H1 (cell line): ENCODE measurements at regions not wholly inside any gene's neighbourhood (a gene's known extent, or its start where the extent isn't known, plus 50 kb on each side); places are given as distances from the start of the nearest gene placed in this dataset.
A peak's percentile ranks its signal among the peaks of the same experiment; 100 is the strongest.

Source experiments
- CTCF ChIA-PET: fragments of 300-600 bp; sonication (Branson Sonifier 250); formaldehyde crosslinking; loops from one replicate; lab custom pipeline; 2021; ENCODE audit not compliant: partially characterized antibody; lab: Charles Lee
- POLR2A ChIA-PET: fragments of 300-600 bp; sonication (Branson Sonifier 250); formaldehyde crosslinking; loops from one replicate; lab custom pipeline; 2021; ENCODE audit warnings: inconsistent platforms; ENCODE audit not compliant: partially characterized antibody; lab: Charles Lee
- DNase-seq, 2 experiments: peaks; one replicate each; pipeline versions ENCODE4 v3.0.0 to v3.0.0-alpha.2; 2010 to 2022; ENCODE audit warnings: low spot score in 2 of 2, low read depth in 1 of 2, mixed read lengths in 1 of 2
- FAIRE-seq: peaks from 2 replicates; lab custom pipeline; 2011; peaks lifted over from hg19 to GRCh38; lab: Jason Lieb, UNC
- H2AFZ ChIP-seq: 2 replicates; pipeline ENCODE4 v1.8.1; 2012; ENCODE audit warnings: low read length, inconsistent platforms
- H2AK5ac ChIP-seq: 2 replicates; pipeline ENCODE4 v1.6.1; 2013; ENCODE audit warnings: low read depth, low read length
- H2BK120ac ChIP-seq: replicated peaks from 2 replicates; pipeline ENCODE3; 2013; ENCODE audit warnings: low read depth, low read length, inconsistent platforms
- H2BK12ac ChIP-seq: 2 replicates; pipeline ENCODE4 v1.6.1; 2013; ENCODE audit warnings: low read depth, low read length
- H2BK15ac ChIP-seq: 2 replicates; pipeline ENCODE4 v1.6.1; 2013; ENCODE audit warnings: low read length
- H2BK20ac ChIP-seq: 2 replicates; pipeline ENCODE4 v1.6.1; 2013; ENCODE audit warnings: low read length
- H2BK5ac ChIP-seq: 2 replicates; pipeline ENCODE4 v1.6.1; 2013; ENCODE audit warnings: low read depth, low read length
- H3K14ac ChIP-seq: 2 replicates; pipeline ENCODE4 v1.6.1; 2013; ENCODE audit warnings: inconsistent platforms; ENCODE audit not compliant: insufficient read length
- H3K18ac ChIP-seq: 2 replicates; pipeline ENCODE4 v1.6.1; 2013; ENCODE audit warnings: low read length; ENCODE audit errors: extremely low read depth
- H3K23ac ChIP-seq: 2 replicates; pipeline ENCODE4 v1.6.1; 2013; ENCODE audit warnings: inconsistent platforms; ENCODE audit not compliant: insufficient read length
- H3K23me2 ChIP-seq: 2 replicates; pipeline ENCODE4 v1.6.1; 2013; ENCODE audit warnings: low read depth, low read length
- H3K27ac ChIP-seq: 2 replicates; pipeline ENCODE4 v1.6.1; 2011; ENCODE audit warnings: low read depth, low read length, inconsistent platforms
- H3K27me3 ChIP-seq, 4 experiments: replicated peaks in 1 of 4; 1 replicate in 1 of 4; 2 replicates in 3 of 4; pipeline versions ENCODE4 v1.6.1 to v1.8.1; 2011 to 2013; ENCODE audit warnings: low read length in 3 of 4, mild to moderate bottlenecking in 3 of 4, inconsistent platforms in 2 of 4, mixed read lengths in 2 of 4, moderate library complexity in 1 of 4; ENCODE audit not compliant: control insufficient read depth in 3 of 4, insufficient read depth in 3 of 4; ENCODE audit errors: extremely low read depth in 1 of 4
- H3K36me3 ChIP-seq, 4 experiments: 2 replicates each; pipeline versions ENCODE4 v1.6.1 to v1.8.1; 2011 to 2013; ENCODE audit warnings: mild to moderate bottlenecking in 4 of 4, low read length in 3 of 4, moderate library complexity in 2 of 4, control low read depth in 1 of 4, inconsistent platforms in 1 of 4; ENCODE audit not compliant: insufficient read depth in 4 of 4, control insufficient read depth in 2 of 4
- H3K4ac ChIP-seq: replicated peaks from 2 replicates; pipeline ENCODE3; 2013; ENCODE audit warnings: low read length, low read depth, mixed read lengths, inconsistent platforms; ENCODE audit not compliant: insufficient read length
- H3K4me1 ChIP-seq, 4 experiments: replicated peaks in 1 of 4; 1 replicate in 1 of 4; 2 replicates in 3 of 4; pipeline versions ENCODE4 v1.6.1 to v1.8.1; 2011 to 2013; ENCODE audit warnings: low read length in 3 of 4, inconsistent platforms in 2 of 4, mixed read lengths in 1 of 4; ENCODE audit not compliant: insufficient read depth in 4 of 4, control insufficient read depth in 3 of 4
- H3K4me2 ChIP-seq, 2 experiments: 2 replicates each; pipeline versions ENCODE4 v1.6.1 to v1.8.1; 2011 to 2013; ENCODE audit warnings: low read depth in 2 of 2, low read length in 2 of 2, control low read depth in 1 of 2, inconsistent platforms in 1 of 2, mild to moderate bottlenecking in 1 of 2; ENCODE audit not compliant: insufficient read depth in 1 of 2
- H3K4me3 ChIP-seq, 4 experiments: fragments of 200-600, 300-600 bp in 1 of 4; sonication (generic), shearing (Covaris generic), sonication (Bioruptor Twin) in 1 of 4; 2 replicates each; pipeline versions ENCODE4 v1.5.1 to v1.8.1; 2011 to 2016; ENCODE audit warnings: low read length in 4 of 4, low read depth in 3 of 4, control low read depth in 2 of 4, inconsistent platforms in 2 of 4, mild to moderate bottlenecking in 2 of 4, mixed read lengths in 1 of 4, moderate library complexity in 1 of 4; ENCODE audit not compliant: insufficient read depth in 2 of 4; ENCODE audit errors: extremely low read depth in 1 of 4
- H3K56ac ChIP-seq: replicated peaks from 2 replicates; pipeline ENCODE3; 2013; ENCODE audit warnings: low read depth, mild to moderate bottlenecking, mixed read lengths, low read length, inconsistent platforms; ENCODE audit not compliant: insufficient read length
- H3K79me1 ChIP-seq: 2 replicates; pipeline ENCODE4 v1.6.1; 2013; ENCODE audit warnings: low read depth, low read length, control low read depth
- H3K79me2 ChIP-seq, 2 experiments: 2 replicates each; pipeline versions ENCODE4 v1.6.1 to v1.8.1; 2012 to 2013; ENCODE audit warnings: low read length in 2 of 2, mild to moderate bottlenecking in 2 of 2, inconsistent platforms in 1 of 2; ENCODE audit not compliant: insufficient read depth in 2 of 2, control insufficient read depth in 1 of 2
- H3K9ac ChIP-seq, 4 experiments: replicated peaks in 1 of 4; 1 replicate in 1 of 4; 2 replicates in 3 of 4; pipeline versions ENCODE4 v1.6.1 to v1.8.1; 2011 to 2013; ENCODE audit warnings: low read depth in 3 of 4, low read length in 3 of 4, control low read depth in 2 of 4, mild to moderate bottlenecking in 2 of 4, moderate library complexity in 2 of 4, inconsistent platforms in 1 of 4; ENCODE audit errors: extremely low read depth in 1 of 4
- H3K9me3 ChIP-seq, 2 experiments: 2 replicates each; pipeline versions ENCODE4 v1.6.1 to v1.8.1; 2012 to 2013; ENCODE audit warnings: mild to moderate bottlenecking in 2 of 2, moderate library complexity in 2 of 2, control low read depth in 1 of 2, inconsistent platforms in 1 of 2, low read depth in 1 of 2, low read length in 1 of 2, mixed read lengths in 1 of 2; ENCODE audit not compliant: insufficient read depth in 2 of 2
- H4K20me1 ChIP-seq, 2 experiments: replicated peaks in 1 of 2; 2 replicates each; pipeline versions ENCODE3 to v1.8.1; 2011 to 2013; ENCODE audit warnings: inconsistent platforms in 2 of 2, low read length in 2 of 2, mild to moderate bottlenecking in 1 of 2; ENCODE audit not compliant: insufficient read depth in 2 of 2, control insufficient read depth in 1 of 2
- H4K5ac ChIP-seq: 2 replicates; pipeline ENCODE4 v1.6.1; 2013; ENCODE audit warnings: low read length, low read depth, mixed read lengths, inconsistent platforms; ENCODE audit not compliant: insufficient read length
- H4K8ac ChIP-seq: 2 replicates; pipeline ENCODE4 v1.8.0; 2013; ENCODE audit warnings: mild to moderate bottlenecking, moderate library complexity, low read length, inconsistent platforms; ENCODE audit not compliant: insufficient read depth; ENCODE audit errors: extremely low read depth
- H4K91ac ChIP-seq: replicated peaks from 2 replicates; pipeline ENCODE3; 2013; ENCODE audit warnings: low read length, mixed read lengths, inconsistent platforms; ENCODE audit not compliant: insufficient read length
- NRF1 ChIP-seq: IDR thresholded peaks from 2 replicates; pipeline ENCODE4 v1.6.1; 2011; ENCODE audit warnings: mild to moderate bottlenecking, low read depth, low read length, improper control_type of control experiment
- RAD21 ChIP-seq, 2 experiments: IDR thresholded peaks in 1 of 2; conservative IDR thresholded peaks in 1 of 2; 2 replicates each; pipeline ENCODE4 v1.6.1; 2011; ENCODE audit warnings: low read depth in 2 of 2, low read length in 2 of 2, improper control_type of control experiment in 1 of 2, inconsistent platforms in 1 of 2, mild to moderate bottlenecking in 1 of 2, moderate library complexity in 1 of 2
- ZNF274 ChIP-seq: IDR thresholded peaks from 2 replicates; pipeline ENCODE4 v1.7.0; 2012; ENCODE audit warnings: low read length, borderline replicate concordance; ENCODE audit errors: extremely low read depth
- WGBS, 2 experiments: shearing (Covaris generic) in 1 of 2; methylation state at CpG; one replicate each; pipeline versions ENCODE4 v1.1.6 to v1.1.7; 2013 to 2015; ENCODE audit warnings: low lambda C conversion rate in 2 of 2, mixed read lengths in 2 of 2, inconsistent platforms in 1 of 2, low coverage in 1 of 2, missing lambda C conversion rate in 1 of 2; ENCODE audit not compliant: insufficient replicate concordance in 2 of 2, insufficient coverage in 1 of 2, insufficient read length in 1 of 2; ENCODE audit errors: extremely low coverage in 1 of 2, missing lambda C conversion rate in 1 of 2; 5-methylcytosine and 5-hydroxymethylcytosine counted together
- TF ChIP-seq, protein P1 (sequence below), 3 experiments: IDR thresholded peaks; 1 replicate in 2 of 3; 2 replicates in 1 of 3; pipeline versions ENCODE4 v1.5.1 to v1.6.1; 2011; ENCODE audit warnings: low read length in 3 of 3, mild to moderate bottlenecking in 3 of 3, inconsistent platforms in 2 of 3, low read depth in 1 of 3, moderate library complexity in 1 of 3; ENCODE audit not compliant: insufficient read depth in 1 of 3; ENCODE audit errors: control extremely low read depth in 1 of 3

DNA sequence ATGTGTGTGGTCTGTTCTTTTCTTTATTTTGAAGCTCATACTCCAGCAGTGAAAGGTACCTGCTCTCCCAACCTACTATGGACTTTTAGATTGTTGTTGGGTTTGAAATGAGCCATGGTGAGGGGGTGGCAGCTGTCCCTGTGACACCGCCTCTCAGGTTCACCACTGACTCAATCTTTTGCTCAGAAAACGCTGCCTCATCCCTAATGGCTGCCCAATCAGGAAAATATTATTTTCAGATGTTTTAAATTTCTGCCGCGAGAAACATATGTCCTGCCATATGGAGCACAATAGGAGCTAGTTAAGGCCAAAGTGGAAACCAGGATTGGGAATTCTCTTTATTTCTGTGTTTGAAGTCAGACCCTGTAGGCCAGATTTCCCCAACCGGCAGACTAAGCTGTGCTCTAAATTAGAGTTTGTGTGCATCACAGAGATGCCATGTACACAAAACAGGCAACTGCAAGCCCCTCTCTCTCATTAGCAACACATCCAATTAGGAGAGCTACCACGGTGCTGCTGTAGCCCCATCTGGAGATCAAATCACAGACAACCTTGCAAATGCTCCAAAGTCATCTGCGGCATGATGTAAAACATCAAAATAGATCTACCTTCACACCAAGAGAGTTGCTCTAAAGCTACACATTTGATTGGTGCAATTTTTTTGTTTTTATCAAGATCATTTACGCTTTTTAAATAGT is 144.1 kb upstream of the BACH2 start:
- Histone ChIP-seq H2AFZ (no peak overlapping the region), H3K9ac (no peak overlapping the region), H3K18ac (no peak overlapping the region; the same call in 1 of the 2 replicates), H4K91ac (no peak overlapping the region), H3K23me2 (no peaks in the 10 kb centered on the region; the same call in 1 of the 2 replicates), H4K8ac (no peak overlapping the region), H3K23ac (no peak overlapping the region), H2BK120ac (no peak overlapping the region), H3K27me3 (no peaks in the 10 kb centered on the region; a peak in 1 of 7 replicates), H4K20me1 (no peaks in the 10 kb centered on the region), H3K56ac (no peak overlapping the region), H3K4me2 (no peak overlapping the region), H3K79me1 (no peaks in the 10 kb centered on the region), H4K5ac (no peak overlapping the region), H3K4me1 (peaks cover 0 to 27% (median 13%) of the 10 kb centered on the region in 4 experiments; a peak in 4 of 7 replicates), H3K79me2 (no peaks in the 10 kb centered on the region), H2BK12ac (no peak overlapping the region), H2BK15ac (no peak overlapping the region), H2AK5ac (no peak overlapping the region), H3K14ac (no peak overlapping the region), H2BK20ac (no peak overlapping the region), H3K27ac (no peak overlapping the region), H3K36me3 (no peaks in the 10 kb centered on the region), H3K4ac (no peak overlapping the region), H3K9me3 (no peaks in the 10 kb centered on the region), H2BK5ac (no peak overlapping the region), H3K4me3 (no peak overlapping the region)
- 85% methylated on average over 8 of the region's 8 CpGs; no CpG with 5 or more reads in 1 of the 2 experiments for WGBS, 2 experiments
- TF ChIP-seq ZNF274 (no peak), RAD21 (IDR thresholded peaks at IDR 0.05 in 1 of 2, conservative IDR thresholded peaks at IDR 0.05 in 1 of 2; ENCODE audit: low read depth in 2 of 2, low read length in 2 of 2) (peak in 1 of 2 experiments; percentile 27; a peak in 2 of 4 replicates), NRF1 (no peak)
- TF ChIP-seq, protein P1, sequence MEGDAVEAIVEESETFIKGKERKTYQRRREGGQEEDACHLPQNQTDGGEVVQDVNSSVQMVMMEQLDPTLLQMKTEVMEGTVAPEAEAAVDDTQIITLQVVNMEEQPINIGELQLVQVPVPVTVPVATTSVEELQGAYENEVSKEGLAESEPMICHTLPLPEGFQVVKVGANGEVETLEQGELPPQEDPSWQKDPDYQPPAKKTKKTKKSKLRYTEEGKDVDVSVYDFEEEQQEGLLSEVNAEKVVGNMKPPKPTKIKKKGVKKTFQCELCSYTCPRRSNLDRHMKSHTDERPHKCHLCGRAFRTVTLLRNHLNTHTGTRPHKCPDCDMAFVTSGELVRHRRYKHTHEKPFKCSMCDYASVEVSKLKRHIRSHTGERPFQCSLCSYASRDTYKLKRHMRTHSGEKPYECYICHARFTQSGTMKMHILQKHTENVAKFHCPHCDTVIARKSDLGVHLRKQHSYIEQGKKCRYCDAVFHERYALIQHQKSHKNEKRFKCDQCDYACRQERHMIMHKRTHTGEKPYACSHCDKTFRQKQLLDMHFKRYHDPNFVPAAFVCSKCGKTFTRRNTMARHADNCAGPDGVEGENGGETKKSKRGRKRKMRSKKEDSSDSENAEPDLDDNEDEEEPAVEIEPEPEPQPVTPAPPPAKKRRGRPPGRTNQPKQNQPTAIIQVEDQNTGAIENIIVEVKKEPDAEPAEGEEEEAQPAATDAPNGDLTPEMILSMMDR (IDR thresholded peaks at IDR 0.05; ENCODE audit: control extremely low read depth in 1 of 3, insufficient read depth in 1 of 3, low read depth in 1 of 3, low read length in 3 of 3) = no peak
- no peak for FAIRE-seq
- DNase-seq = no peak
- POLR2A ChIA-PET = interaction anchor here (0.7 to 0.9 kb wide), 3 partner anchors 10 to 142 kb away, joined by 3 read pairs; no protein-coding TSS in a partner anchor
- CTCF ChIA-PET = interaction anchor here (0.5 to 6.5 kb wide), 8 partner anchors 15 to 155 kb away, joined by 3 to 62 read pairs (median 5); no protein-coding TSS in a partner anchor
